A172 (cell line): ENCODE measurements at regions not wholly inside any gene's neighbourhood (a gene's known extent, or its start where the extent isn't known, plus 50 kb on each side); places are given as distances from the start of the nearest gene placed in this dataset.
A peak's percentile ranks its signal among the peaks of the same experiment; 100 is the strongest.
"Not testable (repeated sequence)": the region's sequence is repeated elsewhere in the genome, so short reads cannot be mapped to it uniquely, and the experiment has no call there.

Source experiments
- DNase-seq: peaks from one replicate; pipeline ENCODE4 v3.0.0-alpha.2; 2015; ENCODE audit warnings: low spot score

DNA sequence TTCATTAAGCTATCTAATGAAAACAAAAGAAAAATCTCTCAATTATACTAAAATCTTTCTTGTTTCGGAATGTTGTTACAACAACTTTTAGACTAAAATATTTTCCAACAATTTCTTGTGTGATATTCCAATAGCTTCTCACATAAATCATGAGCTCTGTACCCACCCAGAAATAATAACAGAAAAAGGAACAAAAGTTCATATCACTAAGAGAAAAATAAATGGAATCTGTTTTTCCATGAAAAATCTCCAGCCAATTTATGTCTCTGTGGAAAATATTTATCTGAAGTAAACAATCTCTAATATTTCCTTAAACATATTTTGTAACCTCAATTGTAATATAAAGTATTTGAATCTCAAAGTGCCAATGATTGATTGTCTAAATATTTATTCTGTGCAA, 628.6 kb upstream of the ANKRD30A start:
- no peak for DNase-seq

DNA sequence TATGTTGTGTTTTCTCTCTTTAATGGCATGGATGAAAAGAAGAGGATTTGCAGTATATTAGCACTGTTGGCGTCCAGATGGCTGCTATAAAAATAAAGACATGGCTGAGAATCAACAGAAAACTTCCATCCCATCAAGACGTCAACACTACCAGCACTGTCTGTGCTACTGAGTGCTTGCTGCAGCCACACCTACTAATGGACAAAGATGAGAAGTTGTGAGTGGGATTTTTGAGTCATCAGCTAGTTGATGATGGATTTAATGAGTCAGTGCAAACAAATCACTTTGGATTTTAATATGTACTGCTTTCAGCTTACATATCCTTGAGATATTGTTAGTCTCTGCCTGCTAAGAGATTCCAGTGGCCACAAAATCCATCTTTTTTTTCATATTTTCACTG, 631.0 kb upstream of the ANKRD30A start:
- DNase-seq, result peak; percentile 95

DNA sequence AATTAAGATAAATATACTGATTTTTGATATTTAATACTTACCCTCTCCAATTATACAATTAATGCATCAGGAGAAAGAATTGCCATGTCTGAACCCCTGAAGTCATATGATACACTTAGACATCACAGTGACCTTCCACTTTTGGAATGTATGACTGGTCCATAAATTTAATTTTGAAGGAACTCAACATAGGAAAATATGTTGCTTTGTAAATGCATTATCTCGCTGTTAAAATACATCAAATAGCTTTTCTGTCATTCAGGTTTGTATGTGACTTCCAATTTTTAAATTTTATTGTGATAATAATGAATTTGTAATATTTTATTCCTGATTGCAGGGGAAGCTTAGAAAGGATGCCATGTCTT, 631.9 kb upstream of the ANKRD30A start:
- peak; percentile 76 for DNase-seq

DNA sequence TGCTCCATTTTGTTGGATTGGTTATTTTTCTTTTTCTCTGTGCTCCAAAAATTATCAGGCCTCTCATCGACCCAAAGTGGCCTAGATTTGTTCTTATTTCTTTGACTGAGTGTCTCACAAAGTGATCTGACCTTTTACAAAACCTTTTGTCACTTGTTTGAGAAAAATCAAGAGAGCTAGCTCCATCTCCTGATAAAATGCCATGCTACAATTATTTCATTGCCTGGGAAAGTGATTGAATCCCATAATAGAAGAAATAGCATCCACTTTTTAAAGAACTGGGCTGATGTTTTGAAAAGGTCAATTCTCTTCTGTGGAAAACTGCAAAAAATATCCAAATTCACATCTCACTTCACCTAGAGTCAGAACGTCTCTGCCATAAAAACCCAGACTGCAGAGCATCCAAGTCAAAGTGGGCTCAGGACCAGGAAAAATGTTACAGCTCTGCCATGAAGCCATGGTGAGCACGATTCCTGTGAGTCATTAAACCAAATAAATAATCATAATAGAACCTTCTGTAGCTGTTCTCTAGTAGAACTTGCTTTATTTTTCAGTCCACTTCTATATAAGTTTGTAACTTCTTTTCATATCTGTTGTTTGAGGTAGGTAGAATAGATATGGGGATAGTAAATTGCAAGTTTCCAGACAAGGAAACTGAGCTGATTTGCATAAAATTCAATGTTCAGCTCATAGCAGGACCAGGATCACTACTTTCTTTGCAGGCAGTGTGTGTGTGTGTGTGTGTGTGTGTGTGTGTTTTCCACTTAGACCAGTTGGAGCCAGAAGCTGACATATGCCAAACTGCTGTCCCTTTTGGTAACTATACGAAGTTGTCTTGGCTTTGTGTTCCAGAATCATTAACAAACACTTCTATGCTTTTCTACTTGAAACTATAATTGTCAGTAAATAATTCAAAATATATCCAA, 632.5 kb upstream of the ANKRD30A start:
- DNase-seq, result peak; percentile 54

DNA sequence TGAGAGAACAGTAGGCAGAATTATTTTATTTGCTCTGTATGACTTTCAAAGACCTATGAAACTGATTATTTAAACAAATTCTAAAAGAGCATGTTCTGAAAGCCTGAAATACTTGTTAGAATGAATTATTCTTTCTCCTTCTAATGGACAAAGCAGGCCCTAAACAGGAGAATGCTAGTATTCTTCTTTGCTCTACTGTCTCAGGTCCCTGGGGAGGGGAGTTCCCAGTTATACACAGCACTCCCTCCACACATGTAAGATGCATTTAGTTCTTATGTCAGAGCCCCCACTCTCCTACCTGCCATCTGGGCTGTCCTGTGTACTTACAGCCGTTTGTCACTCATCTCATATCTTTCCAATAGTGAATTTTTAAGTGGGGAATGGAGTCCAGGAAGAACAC, 633.5 kb upstream of the ANKRD30A start:
- no peak for DNase-seq

DNA sequence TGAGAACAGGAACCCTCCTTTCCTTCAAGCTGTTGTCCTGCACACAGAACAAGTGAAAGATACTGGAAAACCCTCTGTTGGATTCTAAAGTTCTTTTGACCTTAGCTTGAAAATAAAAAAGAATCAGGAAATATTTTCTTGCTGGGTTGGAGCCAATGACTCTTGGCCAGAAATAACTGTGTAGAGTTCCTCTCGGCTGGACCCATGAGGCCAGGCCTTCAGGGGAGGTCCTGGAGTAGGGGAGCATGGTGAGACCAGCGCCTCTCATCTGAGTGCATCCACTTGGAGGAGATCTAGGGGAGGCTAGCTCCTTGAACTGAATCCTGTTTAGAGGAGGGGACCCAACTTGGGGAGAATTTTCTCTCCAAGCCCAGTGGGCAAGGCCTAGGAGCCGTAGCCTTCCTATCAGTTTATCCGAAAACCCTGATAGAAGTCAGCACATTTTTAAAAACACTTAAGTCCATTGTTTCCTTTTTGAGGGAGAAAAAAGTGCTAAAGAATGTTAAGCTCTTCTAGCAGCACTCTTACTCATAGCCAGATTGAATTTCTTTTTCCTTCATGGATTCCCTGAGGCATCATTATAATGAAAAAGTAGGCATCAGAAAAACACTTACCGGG, 635.7 kb upstream of the ANKRD30A start:
- DNase-seq, result peak; percentile 39

DNA sequence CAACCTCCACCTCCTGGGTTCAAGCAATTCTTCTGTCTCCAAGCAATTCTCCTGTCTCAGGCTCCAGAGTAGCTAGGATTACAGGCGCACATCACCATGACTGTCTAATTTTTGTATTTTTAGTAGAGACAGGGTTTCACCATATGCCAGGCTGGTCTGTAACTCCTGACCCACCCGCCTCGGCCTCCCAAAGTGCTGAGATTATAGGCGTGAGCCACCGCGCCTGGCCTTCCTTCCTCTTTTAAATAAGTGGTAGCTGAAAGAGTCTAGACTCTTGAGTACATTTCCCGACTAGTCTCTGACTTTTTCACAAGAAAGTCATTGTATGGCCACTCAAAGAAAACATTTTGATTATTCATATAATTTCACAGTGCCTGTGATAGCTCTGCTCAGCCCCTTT, 636.2 kb upstream of the ANKRD30A start:
- no peak for DNase-seq

DNA sequence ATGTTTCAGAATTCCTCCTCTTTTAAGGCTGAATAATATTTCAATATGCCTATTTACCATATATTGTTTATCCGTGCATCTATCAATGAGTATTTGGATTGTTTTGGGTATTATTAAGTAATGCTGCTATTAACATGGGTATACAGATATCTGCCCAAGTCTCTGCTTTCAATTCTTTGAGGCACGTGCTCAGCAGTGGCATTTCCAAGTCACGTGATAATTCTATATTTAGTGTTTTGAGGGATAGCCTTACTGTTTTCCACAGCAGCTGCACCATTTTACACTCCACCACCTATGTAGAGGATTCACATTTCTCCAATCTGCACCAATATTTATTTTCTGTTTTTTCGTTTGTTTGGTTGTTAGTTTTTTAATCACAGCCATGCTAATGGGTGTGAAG, 636.8 kb upstream of the ANKRD30A start:
- DNase-seq, result no peak

DNA sequence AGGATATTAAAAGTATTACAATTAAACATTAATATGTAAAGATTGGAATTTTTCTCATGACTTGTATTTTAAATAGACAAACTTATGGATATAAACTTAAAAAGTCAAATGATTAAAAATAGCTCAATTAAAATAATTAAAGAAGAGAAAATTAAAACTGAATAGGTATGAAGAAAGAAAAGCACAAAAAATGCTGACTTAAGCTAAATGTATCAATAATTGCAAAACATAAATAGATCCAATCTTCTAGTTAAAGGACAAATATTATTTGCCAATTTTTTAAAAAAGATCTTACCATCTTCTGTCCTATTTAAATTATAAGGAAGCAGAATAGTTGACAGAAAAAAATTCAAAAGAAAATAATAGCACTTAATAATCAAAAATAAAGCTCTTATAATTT, 646.3 kb upstream of the ANKRD30A start:
- DNase-seq, result no peak

DNA sequence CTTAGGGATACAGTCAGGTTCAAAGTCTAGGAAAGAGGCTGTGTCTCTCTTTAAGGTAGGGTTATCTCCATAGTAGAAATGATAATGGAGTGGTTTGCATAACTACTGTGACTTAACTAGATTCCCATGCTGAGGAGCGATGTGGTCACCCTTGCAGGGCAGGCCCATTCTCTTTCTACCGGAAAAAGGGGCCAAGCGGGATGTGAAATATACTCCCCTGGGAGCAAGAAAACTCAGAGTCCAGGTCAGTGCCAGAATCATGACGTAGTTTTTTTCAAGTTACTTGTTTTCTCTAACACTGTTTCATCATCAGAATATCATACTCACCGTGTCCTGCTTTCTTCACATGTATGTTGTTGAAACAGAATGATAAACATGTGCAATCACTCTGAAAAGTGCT, 649.0 kb upstream of the ANKRD30A start:
- no peak for DNase-seq

DNA sequence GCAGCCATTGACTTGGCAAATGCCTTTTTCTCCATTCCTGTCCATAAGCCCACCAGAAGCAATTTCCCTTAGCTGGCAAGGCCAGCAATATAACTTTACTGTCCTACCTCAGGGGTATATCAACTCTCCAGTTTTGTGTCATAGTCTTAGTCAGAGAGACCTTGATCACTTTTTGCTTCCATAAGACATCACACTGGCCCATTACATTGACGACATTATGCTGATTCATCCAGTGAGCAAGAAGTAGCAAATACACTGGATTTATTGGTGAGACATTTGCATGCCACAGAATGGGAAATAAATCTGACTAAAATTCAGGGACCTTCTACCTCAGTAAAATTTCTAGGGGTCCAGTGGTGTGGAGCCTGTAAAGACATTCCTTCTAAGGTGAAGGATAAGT, 649.7 kb upstream of the ANKRD30A start:
- no peak for DNase-seq

DNA sequence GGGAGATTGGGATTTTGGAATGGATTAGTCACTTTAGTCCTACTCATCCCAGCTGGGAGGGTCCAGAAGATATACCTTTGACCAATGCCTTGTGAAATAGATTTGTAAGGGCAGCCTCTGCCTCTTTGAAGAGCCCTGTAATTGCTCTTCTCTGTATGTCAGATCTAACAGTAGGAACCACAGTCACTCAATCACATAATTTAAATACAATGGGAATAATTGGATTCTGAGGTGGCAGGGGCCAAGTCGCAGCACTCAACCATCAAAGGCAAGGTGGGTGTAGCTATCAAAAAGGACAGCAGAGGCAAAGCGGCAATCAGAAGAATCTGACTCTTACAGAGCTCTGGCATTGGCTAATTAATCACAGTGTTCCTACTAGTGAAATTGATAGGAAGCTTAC, 650.9 kb upstream of the ANKRD30A start:
- DNase-seq, result no peak

DNA sequence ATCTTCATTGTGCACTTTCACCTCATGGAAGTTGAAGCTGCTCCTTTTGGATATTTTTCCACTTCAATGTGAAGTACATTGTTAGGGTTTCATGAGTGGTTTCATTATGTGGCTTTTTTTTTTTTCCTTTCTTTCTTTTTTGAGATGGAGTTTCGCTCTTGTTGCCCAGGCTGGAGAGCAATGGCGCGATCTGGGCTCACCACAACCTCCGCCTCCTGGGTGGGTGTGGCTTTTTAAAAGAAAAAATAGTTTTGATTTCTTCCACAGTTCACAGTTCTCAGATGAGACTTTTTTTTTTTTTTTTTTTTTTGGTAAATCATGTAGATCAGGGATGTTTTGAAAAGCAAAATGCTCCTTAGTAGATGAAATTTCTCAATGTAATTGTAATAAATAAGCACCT, 652.3 kb upstream of the ANKRD30A start:
- no peak for DNase-seq

DNA sequence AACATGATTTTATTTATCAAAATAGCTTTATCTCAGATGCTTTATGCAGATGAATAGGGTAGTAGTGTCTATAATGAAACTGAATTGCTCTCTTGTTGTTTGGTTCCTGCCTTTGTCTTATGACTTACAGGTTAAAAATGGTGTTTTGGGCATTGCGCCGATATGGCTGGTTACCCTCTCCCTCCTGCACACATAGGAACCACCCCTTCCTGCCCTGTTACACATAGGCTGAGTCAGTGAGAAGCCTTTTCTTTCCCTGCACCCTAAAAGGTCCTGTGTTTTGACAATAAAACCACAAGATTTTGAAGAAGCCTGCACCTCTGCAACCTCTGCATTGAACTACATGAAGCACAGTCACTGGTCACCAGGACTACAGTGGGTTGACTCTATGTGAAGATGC, 655.8 kb upstream of the ANKRD30A start:
- peak; percentile 80 for DNase-seq

DNA sequence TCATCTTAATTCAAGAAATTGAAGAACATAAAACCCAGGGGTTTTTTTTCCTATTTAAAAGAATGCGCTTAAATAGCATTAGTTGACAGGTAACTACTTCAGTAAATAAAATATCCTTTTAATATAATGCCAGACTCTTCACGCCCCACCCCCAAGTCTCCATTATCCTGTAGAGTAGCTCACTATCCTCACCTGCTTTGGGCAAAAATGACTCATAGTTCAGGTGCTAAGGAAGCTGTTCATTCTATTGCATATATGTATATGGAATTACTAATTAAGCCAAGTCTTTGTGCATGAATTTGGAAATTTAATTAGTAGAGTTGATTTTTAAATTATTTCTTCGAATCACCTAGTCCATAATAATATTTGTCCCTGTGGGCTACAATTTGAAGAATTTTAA, 656.8 kb upstream of the ANKRD30A start:
- no peak for DNase-seq

DNA sequence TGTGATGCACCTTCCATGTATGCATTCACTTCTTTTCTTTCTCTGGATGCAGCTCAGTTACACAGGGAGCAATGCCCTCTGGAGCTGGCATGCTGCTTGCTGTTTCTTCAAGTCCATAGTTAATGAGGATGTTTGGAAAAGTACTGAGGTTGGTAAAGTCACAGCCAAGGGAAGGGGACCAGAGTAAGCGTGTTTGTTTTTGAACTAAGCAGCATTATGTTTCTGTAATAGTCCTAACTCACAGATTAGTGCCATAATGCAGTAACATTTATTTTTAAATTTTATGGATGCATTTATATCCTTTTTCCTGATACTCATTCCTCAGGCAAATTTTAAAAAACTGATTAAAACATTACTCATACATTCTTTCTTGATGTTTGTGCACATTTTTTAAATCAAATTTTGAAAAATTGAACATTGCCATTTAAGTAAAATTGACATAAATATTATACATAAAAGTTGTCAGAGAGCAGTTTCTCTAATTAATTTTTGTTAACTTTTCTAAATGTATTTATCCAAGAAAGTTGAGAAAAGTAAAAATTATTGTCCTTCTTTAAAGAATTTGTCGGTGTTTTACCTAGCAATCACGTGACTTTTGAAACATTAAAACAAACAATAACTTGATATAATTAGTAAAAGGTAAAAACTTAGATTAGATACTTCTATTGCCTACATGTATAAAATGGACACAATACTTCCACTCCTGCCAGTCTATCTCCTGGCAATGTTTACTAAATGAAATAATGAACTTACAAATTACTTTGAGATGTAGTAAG, 659.6 kb upstream of the ANKRD30A start:
- no peak for DNase-seq

DNA sequence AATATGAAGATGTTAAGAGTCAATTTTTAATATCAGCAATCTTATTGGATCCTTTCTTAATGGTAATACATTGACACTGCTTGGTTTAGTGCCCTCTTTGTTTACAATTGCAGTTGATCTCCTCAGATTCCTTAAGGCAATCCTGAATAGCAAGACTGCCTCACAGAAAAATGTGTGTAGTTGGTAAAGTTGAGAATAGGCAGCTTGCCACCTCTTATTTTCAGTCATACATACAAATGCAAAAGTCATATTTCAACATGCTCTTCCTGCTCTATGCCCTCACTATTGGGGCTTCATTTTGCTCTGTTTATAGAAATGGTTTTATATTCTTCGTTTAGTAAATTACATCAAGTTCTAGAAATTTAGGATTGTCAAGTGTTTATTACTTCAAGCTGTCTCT, 661.1 kb upstream of the ANKRD30A start:
- no peak for DNase-seq

DNA sequence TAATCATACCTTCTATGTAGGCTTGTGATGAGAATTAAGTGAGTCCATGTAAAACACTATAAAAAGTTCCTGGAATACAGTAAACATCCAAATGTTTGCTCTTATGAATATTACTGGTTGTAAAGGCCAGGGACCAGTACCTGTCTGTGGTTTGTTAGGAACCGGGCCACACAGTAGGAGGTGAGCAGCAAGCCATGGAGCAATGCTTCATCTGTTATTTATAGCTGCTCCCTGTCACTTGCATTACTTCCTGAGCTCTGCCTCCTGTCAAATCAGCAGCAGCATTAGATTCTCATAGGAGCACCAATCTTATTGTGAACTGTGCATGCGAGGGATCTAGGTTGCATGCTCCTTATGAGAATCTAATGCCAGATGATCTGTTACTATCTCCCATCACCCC, 662.0 kb upstream of the ANKRD30A start:
- no peak for DNase-seq

DNA sequence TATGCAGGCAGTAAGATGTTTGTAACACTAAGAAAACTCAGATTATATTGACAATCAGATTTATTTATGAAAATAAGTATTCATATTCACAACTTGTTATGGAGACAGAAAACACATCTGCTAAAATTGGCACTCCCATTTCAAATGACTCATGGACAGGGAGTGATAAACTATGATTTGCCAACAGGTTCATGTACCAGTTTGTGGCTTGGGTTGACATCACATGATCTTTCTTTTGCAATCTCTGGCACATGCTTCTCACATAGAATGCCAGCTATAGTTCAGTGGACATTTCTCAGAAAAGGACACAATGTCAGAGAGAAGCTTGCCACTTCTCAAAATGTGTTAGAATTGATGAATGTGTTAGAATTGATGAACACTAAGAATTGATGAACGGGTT, 663.2 kb upstream of the ANKRD30A start:
- peak; percentile 65 for DNase-seq

DNA sequence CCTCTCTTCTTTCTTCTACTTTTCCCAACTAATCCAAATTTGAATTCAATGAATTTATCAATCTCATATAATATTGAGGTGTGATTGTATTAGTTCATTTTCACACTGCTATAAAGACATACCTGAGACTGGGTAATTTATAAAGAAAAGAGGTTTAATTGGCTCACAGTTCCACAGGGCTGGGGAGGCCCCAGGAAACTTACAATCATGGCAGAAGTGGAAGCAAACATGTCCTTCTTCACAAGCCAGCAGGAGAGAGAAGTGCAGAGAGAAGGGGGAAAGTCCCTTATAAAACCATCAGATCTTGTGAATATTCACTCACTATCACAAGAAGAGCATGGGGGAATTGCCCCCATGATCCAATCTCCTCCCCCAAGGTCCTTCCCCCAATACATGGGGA, 667.0 kb upstream of the ANKRD30A start:
- not testable (repeated sequence) for DNase-seq

DNA sequence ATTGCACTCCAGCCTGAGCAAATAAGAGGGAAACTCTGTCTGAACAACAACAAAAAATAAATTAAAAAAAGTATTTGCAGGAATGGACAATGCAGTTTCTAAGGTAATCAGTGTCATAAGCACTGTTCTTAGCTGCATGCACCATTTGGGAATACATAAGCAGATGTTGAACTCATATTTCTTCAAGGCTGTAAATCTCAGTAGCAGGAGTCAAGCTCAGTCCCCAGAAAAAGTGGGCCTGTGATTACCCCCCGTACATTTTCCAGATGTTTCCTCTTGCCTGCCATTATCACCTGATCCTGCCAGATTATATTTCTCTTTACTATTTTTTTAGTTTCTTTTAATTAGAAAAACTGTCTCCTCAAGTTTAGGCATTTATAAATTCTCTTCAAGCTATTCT, 667.6 kb upstream of the ANKRD30A start:
- no peak for DNase-seq

DNA sequence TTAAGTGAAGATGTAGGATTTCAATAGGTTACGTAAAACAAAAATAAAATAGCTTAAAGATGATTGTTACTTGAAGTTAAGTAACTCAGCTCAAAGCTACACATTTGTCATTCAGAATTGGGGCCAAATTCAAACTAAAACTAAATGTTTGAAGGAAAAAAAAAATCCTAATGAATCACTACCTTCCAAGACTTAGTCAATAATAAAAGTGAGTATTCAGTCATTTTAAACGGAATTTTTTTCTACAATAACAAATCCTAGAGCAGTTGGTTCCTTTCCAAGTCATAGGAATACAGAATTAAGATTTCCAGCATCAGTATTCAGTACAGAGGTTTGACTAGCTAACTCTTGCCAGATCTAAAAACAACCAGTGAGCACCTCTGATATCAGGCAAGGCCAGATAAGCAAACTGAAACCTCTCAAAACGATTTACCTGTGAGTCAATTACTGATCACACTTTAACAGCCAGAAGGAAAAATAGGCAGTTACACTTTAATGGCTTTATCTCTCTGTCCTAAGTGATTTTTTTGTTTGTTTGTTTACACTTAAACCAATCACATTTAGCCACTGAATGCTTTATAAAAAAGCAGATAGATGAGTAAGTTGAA, 669.8 kb upstream of the ANKRD30A start:
- no peak for DNase-seq
